GM19438 (cell line): ENCODE measurements at regions not wholly inside any gene's neighbourhood (a gene's known extent, or its start where the extent isn't known, plus 50 kb on each side); places are given as distances from the start of the nearest gene placed in this dataset.
"Not testable (repeated sequence)": the region's sequence is repeated elsewhere in the genome, so short reads cannot be mapped to it uniquely, and the experiment has no call there.

Source experiments
- ATAC-seq: cut with Tn5 transposase; IDR thresholded peaks from one replicate; pipeline ENCODE4 v1.9.1; 2021; ENCODE audit warnings: low read depth; ENCODE audit not compliant: unreplicated experiment

DNA sequence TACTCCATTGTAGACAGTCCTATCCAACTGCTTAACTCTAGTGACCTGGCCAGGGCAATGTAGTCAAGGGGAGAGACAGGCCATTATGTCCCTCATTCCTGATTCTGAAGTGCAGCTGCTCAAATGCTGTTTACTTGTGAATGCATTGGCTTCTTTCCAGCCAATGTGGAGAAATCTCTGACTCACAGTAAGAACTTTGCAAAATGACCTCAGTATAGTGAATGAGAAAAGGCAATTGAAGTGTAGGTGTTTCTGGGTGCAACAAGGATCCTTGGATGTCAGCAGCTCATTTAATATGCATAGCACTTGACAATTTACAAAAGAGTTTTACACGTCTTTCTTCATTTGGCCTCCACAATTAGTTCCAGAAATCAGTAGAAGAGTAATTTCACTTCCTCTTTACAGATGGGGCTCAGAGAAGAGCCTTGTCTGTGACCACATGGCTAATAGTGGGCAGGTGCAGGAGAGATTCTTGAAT is 367.2 kb downstream of the OSTF1 start:
- ATAC-seq = peak; percentile 96

DNA sequence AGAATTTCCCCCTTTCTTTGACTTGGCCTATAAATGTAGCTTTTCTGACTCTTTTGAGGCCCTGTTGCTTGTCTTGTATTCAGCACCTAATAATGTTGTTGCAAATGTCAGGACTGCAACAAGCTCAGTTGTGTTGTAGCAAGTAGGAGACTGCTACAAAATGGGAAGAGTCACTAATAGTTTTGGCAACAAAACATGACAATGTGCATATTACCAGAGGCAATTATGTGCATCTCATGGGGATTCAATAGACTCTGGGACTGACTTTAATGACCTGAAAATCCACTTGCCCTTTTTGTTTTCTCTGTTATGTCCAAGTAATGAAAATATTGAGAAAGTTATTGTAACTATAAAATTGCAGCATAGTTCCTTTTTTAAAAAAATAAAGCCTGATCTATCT is 368.4 kb downstream of the OSTF1 start:
- no peak for ATAC-seq

DNA sequence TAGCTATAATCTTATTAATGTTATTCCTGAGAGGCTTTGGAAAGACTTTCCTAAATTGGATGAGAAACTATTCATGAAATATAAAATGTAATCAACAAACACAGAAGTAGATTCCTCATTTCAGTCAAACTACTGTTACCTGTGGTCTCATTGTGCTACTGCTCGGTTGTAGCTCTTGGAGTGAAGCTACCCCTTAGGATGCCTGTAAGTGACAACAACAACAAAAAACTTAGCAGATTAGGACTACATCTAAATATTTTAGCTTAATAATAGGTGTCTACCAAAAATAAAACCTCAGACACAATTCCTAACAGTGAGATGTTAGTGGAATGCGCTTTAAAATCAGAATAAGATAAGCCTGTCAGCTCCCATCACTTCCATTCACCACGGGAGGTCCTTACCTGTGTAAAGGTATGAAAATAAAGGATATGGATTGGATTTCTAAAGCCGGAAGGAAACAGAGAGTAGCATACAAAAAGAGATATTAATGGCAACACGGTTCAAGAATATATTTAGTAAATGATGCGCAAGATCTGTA is 369.2 kb downstream of the OSTF1 start:
- ATAC-seq = no peak

DNA sequence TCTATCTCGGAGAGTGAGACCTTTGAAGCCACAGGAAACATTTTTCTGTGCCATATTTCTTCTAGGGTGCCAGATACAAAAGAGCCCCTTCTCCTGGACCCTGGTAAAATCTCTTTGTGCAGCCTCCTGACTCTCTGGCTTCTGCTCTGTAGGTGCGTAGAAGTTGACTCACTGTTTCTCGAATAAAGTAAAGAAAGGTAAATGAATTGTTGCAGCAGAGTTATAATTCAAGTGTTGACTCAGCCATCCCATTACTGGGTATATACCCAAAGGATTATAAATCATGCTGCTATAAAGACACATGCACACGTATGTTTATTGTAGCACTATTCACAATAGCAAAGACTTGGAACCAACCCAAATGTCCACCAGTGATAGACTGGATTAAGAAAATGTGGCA is 371.0 kb downstream of the OSTF1 start:
- ATAC-seq = not testable (repeated sequence)

DNA sequence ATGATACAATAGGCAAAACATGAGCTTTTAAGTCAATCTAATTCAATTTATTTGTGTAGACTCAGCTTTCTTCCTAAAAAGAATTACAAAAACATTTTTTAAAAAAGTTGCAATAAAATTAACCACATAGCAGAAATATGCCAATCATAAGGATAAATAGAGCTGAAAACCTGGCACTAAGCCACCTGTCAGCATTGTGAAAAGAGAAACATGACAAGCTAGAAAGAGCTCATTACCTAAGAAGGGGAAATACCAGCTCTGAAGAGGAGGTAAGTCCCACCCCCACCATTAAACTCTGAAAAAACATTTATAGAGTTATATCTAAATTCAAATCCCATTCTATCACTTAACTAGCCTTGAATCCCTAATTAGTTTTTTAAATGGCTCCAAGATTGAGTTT is 372.9 kb downstream of the OSTF1 start:
- ATAC-seq = no peak

DNA sequence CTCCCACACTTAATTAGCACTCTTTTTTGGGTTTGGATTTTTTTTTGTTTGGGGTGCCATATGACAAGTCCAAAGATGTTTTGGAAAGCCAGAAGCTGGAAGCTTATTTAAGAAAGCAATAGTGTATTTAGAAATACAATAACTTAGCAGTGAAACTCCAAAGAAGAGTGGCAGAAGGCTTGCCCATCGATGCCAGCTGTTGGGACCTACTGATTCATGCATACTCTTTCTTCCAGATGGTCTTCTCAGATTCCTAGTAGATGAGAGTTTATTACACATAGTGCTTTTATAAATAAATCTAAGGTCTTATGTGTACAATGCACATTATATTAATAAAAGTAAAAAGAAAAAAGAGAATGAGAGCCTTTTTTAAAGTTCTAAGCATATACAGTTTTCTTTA is 374.6 kb downstream of the OSTF1 start:
- no peak for ATAC-seq

DNA sequence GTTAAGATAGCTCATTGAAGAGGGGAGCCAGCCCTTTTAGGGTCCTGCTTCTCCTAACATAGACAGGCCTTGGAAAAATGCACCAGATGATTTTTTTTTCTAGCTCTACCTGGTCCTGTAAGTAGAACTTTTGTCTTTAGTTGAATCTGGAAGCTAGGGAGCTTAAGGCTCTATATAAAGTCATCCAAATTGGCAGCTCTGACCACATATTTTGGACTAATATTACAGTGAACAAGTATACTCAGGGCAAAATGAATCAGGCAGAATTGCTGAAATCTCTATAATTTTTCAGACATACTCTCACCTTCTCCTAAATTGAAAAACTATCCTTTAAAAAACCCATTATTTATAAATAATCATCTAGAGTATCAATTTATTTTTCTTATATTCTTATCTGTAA is 375.6 kb downstream of the OSTF1 start:
- ATAC-seq = no peak

DNA sequence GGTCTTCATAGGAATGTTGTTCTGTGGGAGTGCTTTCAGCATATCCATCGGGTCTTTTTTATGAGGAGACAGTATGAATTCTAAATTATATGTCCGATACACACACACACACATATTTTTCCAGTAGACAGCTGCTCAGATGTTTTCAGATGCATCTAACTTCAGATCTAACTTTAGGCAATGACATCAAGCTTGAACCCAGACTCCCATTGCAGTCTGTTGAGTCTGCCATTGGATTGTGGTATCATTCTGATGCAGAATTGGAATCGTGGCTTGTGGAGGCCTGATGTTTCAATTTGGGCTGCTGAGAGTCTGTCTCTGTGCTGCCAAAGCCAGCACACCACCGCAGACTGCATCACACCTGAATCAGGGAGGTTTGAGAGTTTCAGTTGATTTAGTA is 376.4 kb downstream of the OSTF1 start:
- no peak for ATAC-seq

DNA sequence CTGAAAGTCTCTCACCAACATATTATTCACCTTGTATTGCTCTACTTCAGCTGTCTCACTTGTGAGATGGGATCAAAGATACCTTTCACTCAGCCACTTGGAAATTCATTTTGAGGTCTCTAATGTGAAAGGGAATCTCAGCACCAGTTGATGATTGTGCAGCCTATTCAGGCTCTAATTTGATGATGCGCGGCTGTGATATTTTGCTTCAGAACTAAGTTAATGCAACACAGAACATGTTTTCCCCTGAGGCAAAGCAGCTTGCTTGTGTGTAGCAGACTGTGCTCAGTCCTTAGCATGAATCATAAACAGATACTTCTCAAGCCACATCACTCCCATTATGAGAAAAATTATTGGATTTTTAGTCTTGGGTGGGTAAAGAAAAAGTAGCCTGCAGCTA is 378.8 kb downstream of the OSTF1 start:
- no peak for ATAC-seq

DNA sequence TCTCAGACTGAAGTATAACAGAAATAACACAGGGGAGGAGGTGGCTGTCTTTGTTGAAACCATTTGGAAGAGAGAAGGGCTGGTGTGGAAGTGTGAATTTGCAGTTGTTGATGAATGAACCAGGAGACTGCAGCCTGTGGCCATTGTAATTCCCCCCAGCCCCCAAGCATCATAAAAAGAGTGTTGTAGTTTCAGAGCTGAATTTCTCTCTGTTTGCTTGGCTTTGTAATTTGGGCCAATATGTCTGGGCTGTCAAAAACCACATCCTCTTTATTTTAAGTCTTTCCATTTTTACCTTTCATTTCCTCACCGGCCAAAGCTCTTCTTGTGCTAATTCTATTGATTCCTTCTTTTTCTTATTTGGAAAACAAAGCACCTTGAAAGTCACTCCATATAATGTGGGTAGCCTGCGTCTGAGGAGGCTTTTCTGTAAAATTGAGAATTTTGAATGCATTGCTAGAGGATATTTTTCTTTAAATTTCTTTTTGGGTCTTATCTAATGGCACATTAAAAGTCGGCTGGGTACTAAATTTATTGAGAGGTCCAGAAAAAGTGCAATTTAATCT is 383.3 kb downstream of the OSTF1 start:
- ATAC-seq = no peak

DNA sequence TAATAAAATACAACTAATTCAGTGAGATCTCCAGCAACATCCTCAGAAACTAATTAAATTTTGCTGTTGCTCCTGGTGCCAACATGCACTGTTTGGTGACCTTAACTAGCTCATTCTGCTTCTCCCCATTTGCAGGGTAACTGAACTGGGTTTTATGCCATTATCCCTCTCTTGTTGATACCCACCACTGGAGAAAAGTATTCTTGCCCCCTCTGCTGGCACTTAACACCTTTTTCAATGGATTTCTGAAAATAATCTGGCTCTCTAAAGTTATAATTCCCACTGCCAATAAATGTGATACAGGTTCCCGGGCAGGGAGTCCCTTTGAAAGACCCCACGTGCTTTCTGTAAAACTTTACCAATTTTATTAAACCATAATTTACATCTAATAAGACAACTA is 394.3 kb downstream of the OSTF1 start:
- no peak for ATAC-seq

DNA sequence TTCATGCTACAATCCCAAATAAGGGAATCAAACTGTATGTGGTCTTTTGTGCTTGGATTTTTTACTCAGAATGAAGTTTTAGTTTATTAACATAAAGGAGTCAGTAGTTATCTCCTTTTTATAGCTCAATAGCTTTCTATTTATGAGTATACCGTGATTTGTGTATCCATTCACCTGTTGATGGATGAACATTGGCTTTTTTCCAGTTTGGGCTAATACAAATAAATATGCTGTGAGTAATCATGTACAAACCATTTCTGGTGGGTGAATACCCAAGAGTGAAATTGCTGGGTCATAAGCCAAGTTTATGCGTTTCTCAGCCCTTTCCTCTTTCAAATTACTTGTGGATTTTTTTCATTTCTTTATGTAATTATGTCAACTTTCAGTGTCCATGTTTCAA is 395.3 kb downstream of the OSTF1 start:
- ATAC-seq = no peak

DNA sequence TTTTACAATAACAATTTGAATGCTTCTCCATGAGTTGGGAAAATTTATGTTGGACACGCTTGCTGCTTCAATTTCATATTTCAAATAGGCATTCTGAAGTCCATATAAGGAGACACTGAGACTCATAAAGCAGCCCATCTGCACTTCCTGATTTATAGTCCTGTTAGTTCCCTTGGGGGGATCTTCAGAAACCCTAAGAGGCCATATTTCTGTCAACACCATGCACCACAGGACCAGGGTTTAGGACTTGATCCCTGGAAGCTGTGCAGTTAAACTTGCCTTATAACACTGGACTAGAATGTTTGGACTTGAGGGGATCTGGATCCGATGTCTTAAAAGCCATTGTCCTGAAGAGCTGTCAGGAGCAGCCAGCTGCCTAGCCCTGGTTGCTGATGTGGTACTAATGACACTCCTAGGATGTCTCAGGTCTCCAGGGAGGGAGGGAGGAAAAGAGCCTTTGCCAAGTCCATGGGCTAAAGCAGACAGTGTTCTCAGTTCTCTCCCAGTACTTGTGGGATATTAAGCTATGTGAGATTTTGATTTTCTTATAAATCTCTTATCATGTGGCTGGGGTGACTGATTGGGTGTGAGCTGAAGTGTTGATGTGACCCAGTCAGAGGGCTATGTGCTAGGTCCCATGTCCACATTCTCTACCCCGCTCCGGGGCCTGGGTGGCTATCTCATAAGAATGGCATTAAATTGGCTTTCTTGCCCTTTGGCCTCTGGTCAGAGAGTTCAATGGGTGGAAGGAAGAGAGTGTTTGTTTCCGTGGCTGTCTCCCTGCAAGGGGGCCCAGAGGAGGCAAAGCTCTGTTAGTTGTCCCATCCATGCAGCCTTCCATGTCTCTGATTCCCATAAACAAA is 399.8 kb downstream of the OSTF1 start:
- ATAC-seq = no peak

DNA sequence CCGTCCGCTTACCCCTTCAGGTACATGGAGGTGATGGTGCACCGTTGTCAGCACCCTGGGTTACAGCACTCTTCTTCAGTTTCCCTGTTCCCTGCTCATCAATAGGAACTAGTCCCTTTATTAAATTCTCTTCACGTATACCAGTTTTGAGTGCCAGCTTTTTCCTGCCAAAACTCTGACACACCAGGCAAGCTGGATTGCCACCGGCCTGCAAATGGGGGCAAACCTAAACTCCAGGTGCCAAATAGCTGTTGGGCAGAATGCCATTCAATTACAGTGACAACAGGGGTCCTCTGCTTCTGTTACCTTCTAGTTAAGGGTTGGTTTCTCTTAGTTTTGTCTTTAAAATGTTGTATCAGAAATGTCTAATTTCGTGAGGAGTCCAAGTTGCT is 400.4 kb downstream of the OSTF1 start:
- no peak for ATAC-seq

DNA sequence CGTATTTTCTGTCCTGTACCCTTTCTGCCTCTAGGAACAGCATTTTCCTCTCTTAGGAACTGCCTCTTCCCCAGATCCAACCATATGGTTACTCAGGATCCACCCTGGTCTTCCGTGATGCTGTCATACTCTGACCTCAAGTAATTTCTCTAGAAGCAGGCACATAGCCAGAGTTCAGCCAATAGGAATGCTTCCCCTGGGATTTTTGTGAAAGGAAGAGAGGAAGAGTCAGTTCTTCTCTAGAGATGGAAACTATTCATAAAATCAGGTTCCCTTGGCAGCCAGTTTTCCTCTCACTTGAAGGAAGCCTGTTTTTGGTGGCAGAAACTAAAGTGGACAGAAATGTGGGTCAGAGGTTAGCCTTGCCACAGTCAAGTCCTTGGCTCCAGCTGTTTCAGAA is 400.1 kb upstream of the PCSK5 start:
- no peak for ATAC-seq

DNA sequence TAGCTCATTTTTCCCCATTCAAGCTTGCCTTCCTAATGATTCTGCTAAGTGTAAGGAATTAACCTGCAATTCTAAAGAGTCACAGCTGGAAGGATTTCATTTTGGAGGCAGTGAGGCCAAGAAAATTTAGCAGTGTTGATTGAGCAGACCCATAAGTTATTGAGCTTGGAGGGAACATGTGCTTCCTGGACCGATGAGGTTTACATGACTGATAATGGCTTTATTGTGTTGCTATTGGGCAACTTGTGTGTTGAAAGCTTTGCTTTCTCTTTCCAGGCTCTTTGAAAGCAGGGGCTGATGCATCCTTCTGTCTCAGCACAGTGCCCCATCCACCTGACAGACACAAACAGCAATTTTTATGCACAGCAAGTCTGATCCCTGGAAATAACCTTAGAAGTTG is 398.9 kb upstream of the PCSK5 start:
- ATAC-seq = no peak

DNA sequence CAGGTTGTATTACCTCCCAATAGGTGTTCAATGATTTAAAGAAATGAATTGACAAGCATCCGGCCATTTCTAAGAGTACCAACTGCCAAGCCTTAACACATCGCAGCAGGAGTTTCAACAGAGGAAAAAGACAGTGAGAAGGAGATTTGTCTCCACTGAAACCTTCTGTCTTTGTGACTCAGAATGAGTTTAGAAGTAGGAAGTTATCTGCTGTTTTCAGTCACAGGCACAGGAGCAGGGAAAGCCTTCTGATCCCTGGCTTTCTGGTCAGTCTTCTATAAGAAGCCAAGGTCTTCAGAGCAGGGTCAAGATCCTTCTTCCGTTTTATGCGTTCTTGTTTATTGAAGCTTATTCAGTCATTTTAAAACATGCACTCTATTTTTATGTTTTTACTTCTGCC is 390.7 kb upstream of the PCSK5 start:
- no peak for ATAC-seq

DNA sequence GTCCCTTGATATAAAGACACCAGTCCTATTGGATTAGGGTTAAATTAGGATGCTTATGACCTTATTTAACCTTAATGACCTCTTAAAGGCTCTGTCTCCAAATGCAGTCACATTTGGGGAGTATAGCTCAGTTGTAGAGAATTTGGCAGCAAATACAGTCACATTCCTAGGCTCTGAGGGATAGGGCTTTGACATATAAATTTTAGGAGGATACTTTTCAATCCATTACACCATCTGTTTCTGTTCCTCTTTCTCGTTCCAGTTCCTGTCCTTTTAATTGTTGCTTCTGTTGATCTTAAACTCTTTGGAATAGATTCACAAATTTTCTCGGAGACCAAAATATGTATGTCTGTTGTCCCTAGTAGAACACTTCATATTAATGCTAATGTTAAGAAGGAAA is 390.0 kb upstream of the PCSK5 start:
- ATAC-seq = no peak

DNA sequence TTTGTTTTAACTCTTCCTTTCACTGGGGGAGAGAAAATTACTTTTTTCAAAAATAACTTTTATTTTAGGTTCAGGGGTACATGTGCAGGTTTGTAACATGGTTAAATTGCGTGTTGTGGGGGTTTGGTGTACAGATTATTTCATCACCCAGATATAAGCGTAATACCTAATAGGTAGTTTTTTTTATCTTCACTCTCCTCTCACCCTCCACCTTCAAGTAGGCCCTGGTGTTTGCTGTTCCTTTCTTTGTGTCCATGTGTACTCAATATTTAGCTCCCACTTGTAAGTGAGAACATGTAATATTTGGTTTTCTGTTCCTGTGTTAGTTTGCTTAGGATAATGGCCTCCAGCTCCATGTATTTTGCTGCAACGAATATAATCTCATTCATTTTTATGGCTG is 389.5 kb upstream of the PCSK5 start:
- ATAC-seq = not testable (repeated sequence)

DNA sequence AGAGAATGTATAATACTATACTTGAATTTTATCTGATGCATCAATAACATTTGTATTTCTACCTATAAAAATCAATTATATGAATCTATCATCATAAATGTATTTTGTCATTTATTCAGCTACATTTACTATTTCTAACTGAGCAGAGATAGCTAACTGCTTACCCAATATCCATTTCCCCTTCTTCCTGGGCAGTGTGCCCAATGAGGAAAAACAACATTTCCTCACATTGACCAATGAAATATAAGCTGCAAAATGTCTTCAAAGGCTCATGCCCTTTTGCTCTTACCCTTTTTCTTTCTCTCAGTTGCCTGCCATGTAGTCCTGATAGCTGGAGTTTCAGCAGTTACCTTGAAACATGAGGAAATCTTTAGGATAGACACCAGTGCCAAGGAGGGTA is 385.8 kb upstream of the PCSK5 start:
- ATAC-seq = no peak

DNA sequence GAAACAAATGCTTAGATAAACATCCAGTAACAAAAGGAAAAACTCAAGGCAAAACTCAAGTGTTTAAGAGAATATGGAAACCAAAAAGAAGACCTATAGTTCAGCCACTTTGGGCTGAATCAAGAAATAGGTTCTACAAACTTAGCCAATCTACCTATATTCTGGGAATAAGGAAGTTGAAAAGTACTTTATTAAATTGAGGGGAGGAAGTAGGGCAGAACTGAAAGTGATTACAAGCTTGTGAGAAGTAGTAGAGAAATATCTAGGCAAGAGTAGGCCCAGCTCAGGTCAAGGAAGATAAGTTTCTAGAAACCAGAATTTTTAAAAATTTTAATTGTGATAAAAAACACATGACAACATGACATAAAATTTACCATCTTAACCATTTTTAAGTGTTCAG is 384.8 kb upstream of the PCSK5 start:
- ATAC-seq = no peak

DNA sequence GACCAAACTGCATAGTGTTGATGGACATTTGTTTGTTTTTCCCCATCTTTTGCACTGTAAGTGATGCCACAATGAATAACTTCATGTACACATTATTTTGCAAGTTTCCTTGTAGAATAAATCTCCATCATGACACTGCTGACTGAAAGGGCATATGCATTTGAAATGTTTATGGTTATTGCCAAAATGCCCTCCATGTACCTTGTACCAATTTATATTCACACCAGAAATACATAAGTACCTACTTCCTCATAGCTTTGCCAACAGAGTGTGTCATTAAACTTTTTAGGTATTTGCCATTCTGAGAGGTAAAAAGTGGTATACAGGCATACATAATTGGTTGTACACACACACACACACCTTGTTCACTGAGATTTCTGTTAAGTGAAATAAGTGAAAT is 361.0 kb upstream of the PCSK5 start:
- no peak for ATAC-seq
